ENCODE measurements at regions not wholly inside any gene's neighbourhood (a gene's known extent, or its start where the extent isn't known, plus 50 kb on each side); places are given as distances from the start of the nearest gene placed in this dataset.

GRCh38 chr4:97235521-97235920 lies 907.8 kb downstream of the STPG2 start:
- no peak for DNase-seq (ENCODE audit: low read depth in 1 of 2, low spot score in 1 of 2)
- no peak overlapping the region for H3K27ac ChIP-seq (replicated peaks)
- TF ChIP-seq REST (IDR thresholded peaks at IDR 0.05; ENCODE audit: insufficient replicate concordance, low read depth) (no peak), SPI1 (IDR thresholded peaks at IDR 0.05; ENCODE audit: borderline replicate concordance, low read depth) (no peak), GABPA (IDR thresholded peaks at IDR 0.05; ENCODE audit: low read depth) (no peak), CTCF (IDR thresholded peaks at IDR 0.05; ENCODE audit: insufficient read depth, low read length) (no peak), POLR2AphosphoS5 (IDR thresholded peaks at IDR 0.05; ENCODE audit: low read depth) (no peak)
- no peak overlapping the region for H3K4me3 ChIP-seq (replicated peaks; ENCODE audit: insufficient read depth, low read length)
- H3K27me3 ChIP-seq (ENCODE audit: insufficient read depth, poor library complexity, severe bottlenecking): no peaks in the 10 kb centered on the region

- Histone ChIP-seq H3K27ac (replicated peaks) (no peak overlapping the region), H3K4me3 (replicated peaks; ENCODE audit: insufficient read depth, low read length) (no peak overlapping the region), H3K27me3 (ENCODE audit: insufficient read depth, poor library complexity, severe bottlenecking) (no peaks in the 10 kb centered on the region)
- TF ChIP-seq GABPA (IDR thresholded peaks at IDR 0.05; ENCODE audit: low read depth) (no peak), CTCF (IDR thresholded peaks at IDR 0.05; ENCODE audit: insufficient read depth, low read length) (no peak), SPI1 (IDR thresholded peaks at IDR 0.05; ENCODE audit: borderline replicate concordance, low read depth) (no peak), REST (IDR thresholded peaks at IDR 0.05; ENCODE audit: insufficient replicate concordance, low read depth) (no peak), POLR2AphosphoS5 (IDR thresholded peaks at IDR 0.05; ENCODE audit: low read depth) (no peak)
- no peak for DNase-seq (ENCODE audit: low read depth in 1 of 2, low spot score in 1 of 2)
These were observed 904.2 kb downstream of the STPG2 start for GRCh38 chr4:97238956-97239666.

GRCh38 chr4:97239667-97239997 lies 903.6 kb downstream of the STPG2 start:
- no peak for DNase-seq (ENCODE audit: low read depth in 1 of 2, low spot score in 1 of 2)
- H3K27ac ChIP-seq (replicated peaks): no peak overlapping the region

More at GRCh38 chr4:97239667-97239997, 903.6 kb downstream of the STPG2 start:
- TF ChIP-seq CTCF (IDR thresholded peaks at IDR 0.05; ENCODE audit: insufficient read depth, low read length) (no peak), SPI1 (IDR thresholded peaks at IDR 0.05; ENCODE audit: borderline replicate concordance, low read depth) (no peak), REST (IDR thresholded peaks at IDR 0.05; ENCODE audit: insufficient replicate concordance, low read depth) (no peak), POLR2AphosphoS5 (IDR thresholded peaks at IDR 0.05; ENCODE audit: low read depth) (no peak), GABPA (IDR thresholded peaks at IDR 0.05; ENCODE audit: low read depth) (no peak)
- H3K27me3 ChIP-seq (ENCODE audit: insufficient read depth, poor library complexity, severe bottlenecking): no peaks in the 10 kb centered on the region
- H3K4me3 ChIP-seq (replicated peaks; ENCODE audit: insufficient read depth, low read length): no peak overlapping the region

Data from HL-60 (cell line).